ENCODE measurements at regions not wholly inside any gene's neighbourhood (a gene's known extent, or its start where the extent isn't known, plus 50 kb on each side); places are given as distances from the start of the nearest gene placed in this dataset.

DNA sequence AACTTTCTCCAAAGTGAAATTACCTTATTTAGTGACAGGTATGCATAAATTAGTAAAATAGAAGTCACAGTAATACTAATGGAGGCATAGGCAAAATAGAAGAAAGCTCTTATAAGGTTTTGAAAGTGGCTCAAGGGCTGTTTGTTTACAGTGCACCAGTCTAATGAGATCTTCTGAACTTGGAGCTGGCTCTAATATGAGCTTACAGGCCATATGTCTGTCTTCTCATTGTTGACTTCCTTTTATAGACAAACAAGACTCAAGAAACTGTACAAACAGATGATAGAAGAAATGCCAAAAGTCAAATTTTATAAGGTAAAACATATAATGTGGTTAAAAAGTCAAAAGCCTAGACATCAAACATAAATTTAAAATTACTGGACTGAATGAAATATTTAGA is 207.5 kb upstream of the NEGR1 start:
- H3K27ac Mint-ChIP-seq = no peak overlapping the region
- peaks cover 2% of the 10 kb centered on the region for H3K9me3 Mint-ChIP-seq
- intact Hi-C loops (cut with micrococcal nuclease) = no loop called here
- ChIA-PET CTCF (no interaction called here), POLR2A (no interaction called here)
- no peaks in the 10 kb centered on the region for H3K4me1 Mint-ChIP-seq (ENCODE audit: low read depth)
- DNase-seq = no peak
- H3K4me3 Mint-ChIP-seq = no peak overlapping the region
- H3K36me3 Mint-ChIP-seq = no peaks in the 10 kb centered on the region
- no peaks in the 10 kb centered on the region for H3K27me3 Mint-ChIP-seq

DNA sequence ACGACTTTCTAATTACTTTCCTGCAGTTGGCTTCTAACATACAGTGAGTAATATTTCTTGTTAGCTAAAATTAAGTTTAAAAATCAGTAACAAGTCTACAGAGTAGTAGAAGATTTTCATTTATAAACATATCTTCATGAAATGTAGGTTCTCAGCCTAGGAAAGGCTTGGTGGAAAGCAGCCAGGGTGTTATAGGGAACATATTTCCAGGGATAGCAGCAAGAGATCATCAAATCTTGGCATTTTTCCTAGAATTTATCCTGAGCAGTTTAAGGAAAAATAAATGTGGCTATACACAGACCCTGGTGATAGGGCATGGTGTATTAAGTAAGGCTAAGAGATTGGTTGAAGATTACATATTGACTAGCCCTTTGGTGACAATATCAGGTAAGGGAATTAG is 203.5 kb upstream of the NEGR1 start:
- DNase-seq = no peak
- no peak overlapping the region for H3K4me3 Mint-ChIP-seq
- H3K4me1 Mint-ChIP-seq (ENCODE audit: low read depth) = no peaks in the 10 kb centered on the region
- ChIA-PET POLR2A (no interaction called here), CTCF (no interaction called here)
- H3K27ac Mint-ChIP-seq = no peak overlapping the region
- no peaks in the 10 kb centered on the region for H3K36me3 Mint-ChIP-seq
- peaks cover 1% of the 10 kb centered on the region for H3K9me3 Mint-ChIP-seq
- H3K27me3 Mint-ChIP-seq = no peaks in the 10 kb centered on the region
- intact Hi-C loops (cut with micrococcal nuclease) = no loop called here

GRCh38 chr1:72483846-72484357 is 201.6 kb upstream of the NEGR1 start:
- Mint-ChIP-seq H3K4me1 (ENCODE audit: low read depth) (no peaks in the 10 kb centered on the region), H3K27me3 (no peaks in the 10 kb centered on the region), H3K27ac (no peak overlapping the region), H3K36me3 (no peaks in the 10 kb centered on the region), H3K9me3 (peaks cover 19% of the 10 kb centered on the region), H3K4me3 (no peak overlapping the region)
- CTCF ChIA-PET = no interaction called here
- DNase-seq = no peak
- POLR2A ChIA-PET = no interaction called here
- intact Hi-C loops (cut with micrococcal nuclease) = no loop called here

GRCh38 chr1:72482736-72483413 is 200.5 kb upstream of the NEGR1 start:
- intact Hi-C loops (cut with micrococcal nuclease) = no loop called here
- H3K4me1 Mint-ChIP-seq (ENCODE audit: low read depth) = no peaks in the 10 kb centered on the region
- ChIA-PET POLR2A (no interaction called here), CTCF (no interaction called here)
- peaks cover 20% of the 10 kb centered on the region for H3K9me3 Mint-ChIP-seq
- H3K27me3 Mint-ChIP-seq = no peaks in the 10 kb centered on the region
- H3K36me3 Mint-ChIP-seq = no peaks in the 10 kb centered on the region
- H3K4me3 Mint-ChIP-seq = no peak overlapping the region
- no peak overlapping the region for H3K27ac Mint-ChIP-seq
- no peak for DNase-seq

- DNase-seq = no peak
- H3K36me3 Mint-ChIP-seq = no peaks in the 10 kb centered on the region
- H3K27me3 Mint-ChIP-seq = no peaks in the 10 kb centered on the region
Measured at GRCh38 chr1:72481420-72481970, 199.2 kb upstream of the NEGR1 start.

DNA sequence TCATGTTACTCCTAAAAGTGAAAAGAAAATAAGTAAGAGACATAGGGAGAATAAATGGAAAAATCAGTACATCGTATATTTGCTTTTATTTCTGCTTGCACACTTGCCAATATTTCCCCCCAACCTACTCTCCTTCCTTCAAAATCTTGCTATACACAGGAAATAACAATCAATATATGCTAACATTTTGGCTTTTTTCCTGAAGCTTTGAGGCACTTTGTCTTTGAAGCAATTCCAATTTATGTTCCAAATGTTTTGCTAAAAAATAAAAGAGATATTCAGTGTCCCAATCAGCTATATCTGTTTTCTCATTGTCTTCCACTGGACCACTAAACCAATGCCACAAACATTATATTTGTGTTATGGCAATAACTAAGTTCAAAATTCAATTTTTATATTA is 184.0 kb upstream of the NEGR1 start:
- Mint-ChIP-seq H3K27me3 (no peaks in the 10 kb centered on the region), H3K27ac (no peak overlapping the region), H3K4me3 (no peak overlapping the region), H3K4me1 (ENCODE audit: low read depth) (no peaks in the 10 kb centered on the region), H3K36me3 (no peaks in the 10 kb centered on the region), H3K9me3 (peaks cover 8% of the 10 kb centered on the region)
- POLR2A ChIA-PET = no interaction called here
- CTCF ChIA-PET = no interaction called here
- DNase-seq = no peak
- intact Hi-C loops (cut with micrococcal nuclease) = no loop called here

More at GRCh38 chr1:72481420-72481970, 199.2 kb upstream of the NEGR1 start:
- intact Hi-C loops (cut with micrococcal nuclease) = no loop called here
- ChIA-PET POLR2A (no interaction called here), CTCF (no interaction called here)
- Mint-ChIP-seq H3K4me1 (ENCODE audit: low read depth) (no peaks in the 10 kb centered on the region), H3K27ac (no peak overlapping the region), H3K9me3 (peaks cover 20% of the 10 kb centered on the region), H3K4me3 (no peak overlapping the region)

DNA sequence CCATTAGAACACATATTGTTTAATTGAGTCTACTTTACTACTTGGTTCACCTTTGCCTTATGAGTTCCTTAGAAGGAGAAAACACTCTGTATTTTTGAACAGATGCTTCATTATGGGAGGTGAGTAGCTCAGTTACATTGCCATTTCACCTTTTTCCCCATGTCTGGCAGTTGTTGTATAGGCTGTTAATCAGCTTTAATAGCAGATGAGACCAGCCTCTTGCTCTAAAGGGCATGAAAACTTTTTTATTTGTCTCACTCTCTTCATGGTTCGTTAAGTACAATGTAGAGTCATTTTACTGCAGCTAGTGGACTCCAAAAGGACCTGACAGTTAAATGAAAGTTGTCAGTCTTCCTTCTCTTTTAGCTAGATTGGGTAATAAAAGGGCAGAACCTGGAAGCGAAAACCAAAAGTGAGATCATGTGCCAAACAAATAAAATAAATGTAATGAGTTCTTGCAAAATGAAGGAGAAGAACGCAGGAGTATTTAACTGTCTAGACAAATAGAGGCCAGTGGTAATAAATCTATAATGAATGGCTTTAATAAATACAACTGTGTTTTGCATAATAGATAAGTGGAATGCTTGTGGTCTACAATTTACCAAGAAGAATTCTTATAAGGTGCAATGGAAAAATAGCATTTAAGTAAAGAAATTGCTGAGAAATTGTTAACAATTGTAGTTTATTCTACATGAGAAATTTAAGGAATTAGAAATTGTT is 180.0 kb upstream of the NEGR1 start:
- intact Hi-C loops (cut with micrococcal nuclease) = no loop called here
- Mint-ChIP-seq H3K36me3 (no peaks in the 10 kb centered on the region), H3K4me3 (no peak overlapping the region), H3K27me3 (no peaks in the 10 kb centered on the region), H3K27ac (no peak overlapping the region), H3K9me3 (peaks cover 7% of the 10 kb centered on the region), H3K4me1 (ENCODE audit: low read depth) (no peaks in the 10 kb centered on the region)
- DNase-seq = no peak
- POLR2A ChIA-PET = no interaction called here
- CTCF ChIA-PET = no interaction called here

GRCh38 chr1:72442262-72442661 is 159.9 kb upstream of the NEGR1 start:
- CTCF ChIA-PET = no interaction called here
- no peaks in the 10 kb centered on the region for H3K27me3 Mint-ChIP-seq
- intact Hi-C loops (cut with micrococcal nuclease) = no loop called here
- no peak overlapping the region for H3K27ac Mint-ChIP-seq
- POLR2A ChIA-PET = no interaction called here
- DNase-seq = no peak
- no peaks in the 10 kb centered on the region for H3K36me3 Mint-ChIP-seq
- H3K9me3 Mint-ChIP-seq = peaks cover 5% of the 10 kb centered on the region
- H3K4me3 Mint-ChIP-seq = no peak overlapping the region
- no peaks in the 10 kb centered on the region for H3K4me1 Mint-ChIP-seq (ENCODE audit: low read depth)

GRCh38 chr1:72439036-72439435 is 156.7 kb upstream of the NEGR1 start:
- H3K36me3 Mint-ChIP-seq = no peaks in the 10 kb centered on the region
- no peak overlapping the region for H3K4me3 Mint-ChIP-seq
- H3K27me3 Mint-ChIP-seq = no peaks in the 10 kb centered on the region
- no peak overlapping the region for H3K27ac Mint-ChIP-seq
- intact Hi-C loops (cut with micrococcal nuclease) = no loop called here
- no peak for DNase-seq
- ChIA-PET CTCF (no interaction called here), POLR2A (no interaction called here)
- no peaks in the 10 kb centered on the region for H3K4me1 Mint-ChIP-seq (ENCODE audit: low read depth)
- H3K9me3 Mint-ChIP-seq = peaks cover 6% of the 10 kb centered on the region

- CTCF ChIA-PET = no interaction called here
- H3K27me3 Mint-ChIP-seq = no peaks in the 10 kb centered on the region
- no peaks in the 10 kb centered on the region for H3K36me3 Mint-ChIP-seq
- no peak overlapping the region for H3K4me3 Mint-ChIP-seq
- H3K4me1 Mint-ChIP-seq (ENCODE audit: low read depth) = no peaks in the 10 kb centered on the region
- POLR2A ChIA-PET = no interaction called here
- peaks cover 6% of the 10 kb centered on the region for H3K9me3 Mint-ChIP-seq
- no peak for DNase-seq
- intact Hi-C loops (cut with micrococcal nuclease) = no loop called here
- H3K27ac Mint-ChIP-seq = no peak overlapping the region
Measured at GRCh38 chr1:72438270-72438669, 155.9 kb upstream of the NEGR1 start.

GRCh38 chr1:72435025-72435424 is 152.7 kb upstream of the NEGR1 start:
- intact Hi-C loops (cut with micrococcal nuclease) = no loop called here
- Mint-ChIP-seq H3K36me3 (no peaks in the 10 kb centered on the region), H3K4me3 (no peak overlapping the region), H3K4me1 (ENCODE audit: low read depth) (no peaks in the 10 kb centered on the region), H3K27ac (no peak overlapping the region), H3K9me3 (peaks cover 3% of the 10 kb centered on the region), H3K27me3 (no peaks in the 10 kb centered on the region)
- CTCF ChIA-PET = no interaction called here
- DNase-seq = no peak
- POLR2A ChIA-PET = no interaction called here

DNA sequence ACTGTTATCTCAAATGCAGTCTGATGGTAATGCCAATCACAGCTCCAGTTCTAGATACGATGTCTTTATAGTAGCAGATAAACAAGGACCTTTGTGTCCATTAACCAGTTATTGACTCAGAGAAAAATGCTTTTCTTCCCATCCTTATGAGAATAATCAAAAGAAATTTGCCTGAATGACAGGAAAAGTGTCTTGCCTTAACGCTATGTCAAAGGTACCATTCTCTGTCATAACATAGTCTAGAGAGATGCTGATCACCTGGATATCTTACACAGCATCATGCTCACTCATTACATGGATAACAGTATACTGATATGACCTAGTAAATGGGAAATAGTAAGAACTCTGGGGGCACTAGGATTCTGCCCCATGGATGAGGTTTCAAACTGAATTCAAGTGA is 151.7 kb upstream of the NEGR1 start:
- no peaks in the 10 kb centered on the region for H3K27me3 Mint-ChIP-seq
- H3K36me3 Mint-ChIP-seq = no peaks in the 10 kb centered on the region
- H3K4me3 Mint-ChIP-seq = no peak overlapping the region
- DNase-seq = no peak
- H3K4me1 Mint-ChIP-seq (ENCODE audit: low read depth) = no peaks in the 10 kb centered on the region
- intact Hi-C loops (cut with micrococcal nuclease) = no loop called here
- ChIA-PET POLR2A (no interaction called here), CTCF (no interaction called here)
- H3K27ac Mint-ChIP-seq = no peak overlapping the region
- H3K9me3 Mint-ChIP-seq = peaks cover 3% of the 10 kb centered on the region

GRCh38 chr1:72433591-72433990 is 151.3 kb upstream of the NEGR1 start:
- Mint-ChIP-seq H3K27me3 (no peaks in the 10 kb centered on the region), H3K36me3 (no peaks in the 10 kb centered on the region), H3K9me3 (peaks cover 7% of the 10 kb centered on the region), H3K4me1 (ENCODE audit: low read depth) (no peaks in the 10 kb centered on the region), H3K27ac (no peak overlapping the region), H3K4me3 (no peak overlapping the region)
- POLR2A ChIA-PET = no interaction called here
- intact Hi-C loops (cut with micrococcal nuclease) = no loop called here
- CTCF ChIA-PET = no interaction called here
- no peak for DNase-seq

Measured in activated CD4-positive, alpha-beta memory T cell treated with anti-CD3 and anti-CD28 coated beads for 36 hours (primary cell).